Stimulated activated memory B cell treated with anti-CD40 and anti-IgM and Interleukin-4, amounts not matched to agents 10 μg/mL and 1 μg/mL and 100 μg/mL, for 72 hours (primary cell): ENCODE measurements at regions not wholly inside any gene's neighbourhood (a gene's known extent, or its start where the extent isn't known, plus 50 kb on each side); places are given as distances from the start of the nearest gene placed in this dataset.

ENCODE experiments used
- ATAC-seq: fragments of 150-1000 bp; cut with Tn5 transposase; 2 replicates; pipeline ENCODE4 v1.10.0; 2021
- H3K27ac Mint-ChIP-seq: one replicate; pipeline ENCODE4 v1.8.0; 2022; ENCODE audit warnings: mild to moderate bottlenecking, mixed read lengths
- H3K27me3 Mint-ChIP-seq: one replicate; pipeline ENCODE4 v1.8.0; 2022; ENCODE audit warnings: mixed read lengths
- H3K36me3 Mint-ChIP-seq: one replicate; pipeline ENCODE4 v1.8.0; 2022; ENCODE audit warnings: mixed read lengths
- H3K4me1 Mint-ChIP-seq: one replicate; pipeline ENCODE4 v1.8.0; 2022; ENCODE audit warnings: mixed read lengths
- H3K4me3 Mint-ChIP-seq: one replicate; pipeline ENCODE4 v1.8.0; 2022; ENCODE audit warnings: mild to moderate bottlenecking, moderate library complexity, mixed read lengths
- H3K9me3 Mint-ChIP-seq: one replicate; pipeline ENCODE4 v1.8.0; 2022; ENCODE audit warnings: mixed read lengths

- no peak for ATAC-seq
- Mint-ChIP-seq H3K4me3 (no peak overlapping the region), H3K9me3 (peaks cover 7% of the 10 kb centered on the region), H3K27me3 (no peaks in the 10 kb centered on the region), H3K36me3 (no peaks in the 10 kb centered on the region), H3K4me1 (no peaks in the 10 kb centered on the region), H3K27ac (no peak overlapping the region)
Measured at GRCh38 chr4:65724973-65725372, 54.7 kb upstream of the EPHA5 start.
